ENCODE measurements at regions not wholly inside any gene's neighbourhood (a gene's known extent, or its start where the extent isn't known, plus 50 kb on each side); places are given as distances from the start of the nearest gene placed in this dataset.
"Not testable (repeated sequence)": the region's sequence is repeated elsewhere in the genome, so short reads cannot be mapped to it uniquely, and the experiment has no call there.

DNA sequence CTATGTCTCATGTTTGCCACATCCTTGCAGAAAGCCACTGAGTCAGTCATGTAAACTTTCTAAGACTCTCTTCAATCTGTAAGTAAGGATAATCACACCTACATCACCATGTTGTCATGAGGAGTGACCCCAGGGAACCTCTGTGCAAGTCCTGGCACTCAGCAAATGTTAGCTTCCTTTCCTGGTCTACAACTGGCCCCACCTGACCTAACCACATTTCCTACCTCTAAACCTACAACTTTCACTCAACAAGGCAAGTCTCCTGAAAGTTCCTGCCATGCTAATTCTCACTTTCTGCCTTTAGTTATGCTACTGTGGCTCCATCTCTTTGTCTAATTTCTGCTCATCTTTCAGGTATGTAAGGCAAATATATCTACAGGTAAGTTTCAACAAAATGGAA is 72.3 kb upstream of the SEM1 start:
- H3K4me3 ChIP-seq (ENCODE audit: low read depth, low read length) = no peak overlapping the region
- TF ChIP-seq POLR2A (IDR thresholded peaks at IDR 0.05; ENCODE audit: extremely low read depth, insufficient read length) (no peak), MYC (IDR thresholded peaks at IDR 0.05; ENCODE audit: low read depth, low read length) (no peak)
- TF ChIP-seq, protein P1, sequence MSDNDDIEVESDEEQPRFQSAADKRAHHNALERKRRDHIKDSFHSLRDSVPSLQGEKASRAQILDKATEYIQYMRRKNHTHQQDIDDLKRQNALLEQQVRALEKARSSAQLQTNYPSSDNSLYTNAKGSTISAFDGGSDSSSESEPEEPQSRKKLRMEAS (IDR thresholded peaks at IDR 0.05; ENCODE audit: low read depth, low read length) = no peak
- TF ChIP-seq, protein P2, sequence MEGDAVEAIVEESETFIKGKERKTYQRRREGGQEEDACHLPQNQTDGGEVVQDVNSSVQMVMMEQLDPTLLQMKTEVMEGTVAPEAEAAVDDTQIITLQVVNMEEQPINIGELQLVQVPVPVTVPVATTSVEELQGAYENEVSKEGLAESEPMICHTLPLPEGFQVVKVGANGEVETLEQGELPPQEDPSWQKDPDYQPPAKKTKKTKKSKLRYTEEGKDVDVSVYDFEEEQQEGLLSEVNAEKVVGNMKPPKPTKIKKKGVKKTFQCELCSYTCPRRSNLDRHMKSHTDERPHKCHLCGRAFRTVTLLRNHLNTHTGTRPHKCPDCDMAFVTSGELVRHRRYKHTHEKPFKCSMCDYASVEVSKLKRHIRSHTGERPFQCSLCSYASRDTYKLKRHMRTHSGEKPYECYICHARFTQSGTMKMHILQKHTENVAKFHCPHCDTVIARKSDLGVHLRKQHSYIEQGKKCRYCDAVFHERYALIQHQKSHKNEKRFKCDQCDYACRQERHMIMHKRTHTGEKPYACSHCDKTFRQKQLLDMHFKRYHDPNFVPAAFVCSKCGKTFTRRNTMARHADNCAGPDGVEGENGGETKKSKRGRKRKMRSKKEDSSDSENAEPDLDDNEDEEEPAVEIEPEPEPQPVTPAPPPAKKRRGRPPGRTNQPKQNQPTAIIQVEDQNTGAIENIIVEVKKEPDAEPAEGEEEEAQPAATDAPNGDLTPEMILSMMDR (IDR thresholded peaks at IDR 0.05; ENCODE audit: low read depth, low read length) = no peak
- DNase-seq (ENCODE audit: low read depth) = no peak

DNA sequence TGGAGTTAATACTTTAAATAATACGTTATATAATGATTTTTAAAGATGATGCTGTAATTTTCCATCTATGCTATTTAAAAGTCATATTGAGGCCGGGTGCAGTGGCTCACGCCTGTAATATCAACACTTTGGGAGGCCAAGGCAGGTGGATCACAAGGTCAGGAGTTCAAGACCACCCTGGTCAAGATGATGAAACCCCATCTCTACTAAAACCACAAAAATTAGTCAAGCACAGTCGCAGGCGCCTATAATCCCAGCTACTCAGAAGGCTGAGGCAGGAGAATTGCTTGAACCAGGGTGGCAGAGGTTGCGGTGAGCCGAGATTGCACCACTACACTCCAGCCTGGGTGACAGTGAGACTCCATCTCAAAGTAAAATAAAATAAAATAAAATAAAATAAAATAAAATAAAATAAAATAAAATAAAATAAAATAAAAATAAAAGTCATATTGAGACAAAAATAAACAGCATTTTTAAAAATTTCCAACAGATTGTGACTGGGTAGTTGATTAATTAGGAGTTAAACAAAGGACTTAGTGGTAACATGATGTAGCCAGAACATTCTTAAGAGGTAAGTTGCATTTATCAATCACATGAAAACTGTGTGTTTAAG is 73.1 kb upstream of the SEM1 start:
- not testable (repeated sequence) for H3K4me3 ChIP-seq (ENCODE audit: low read depth, low read length); DNase-seq (ENCODE audit: low read depth)

DNA sequence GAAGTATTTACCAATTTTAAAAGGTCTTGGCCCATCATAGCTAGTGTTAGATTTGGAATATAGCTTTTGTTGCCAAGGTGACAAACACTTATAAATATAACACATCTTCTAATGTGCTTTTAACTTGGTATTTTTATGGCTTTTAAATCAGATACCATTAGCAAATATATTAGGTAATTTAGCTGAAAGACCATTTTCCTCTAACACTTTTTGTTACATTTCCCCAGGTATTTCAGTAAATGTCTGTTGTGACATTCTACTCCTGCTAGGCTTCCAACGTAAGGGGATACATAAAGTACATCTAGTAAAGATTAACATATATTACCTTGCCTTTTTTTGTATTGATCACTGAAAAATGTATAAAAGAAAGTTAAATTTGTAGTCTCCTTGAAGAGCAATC is 75.0 kb upstream of the SEM1 start:
- no peak for TF ChIP-seq MYC (IDR thresholded peaks at IDR 0.05; ENCODE audit: low read depth, low read length)
- H3K4me3 ChIP-seq (ENCODE audit: low read depth, low read length) = no peak overlapping the region
- DNase-seq (ENCODE audit: low read depth) = no peak

DNA sequence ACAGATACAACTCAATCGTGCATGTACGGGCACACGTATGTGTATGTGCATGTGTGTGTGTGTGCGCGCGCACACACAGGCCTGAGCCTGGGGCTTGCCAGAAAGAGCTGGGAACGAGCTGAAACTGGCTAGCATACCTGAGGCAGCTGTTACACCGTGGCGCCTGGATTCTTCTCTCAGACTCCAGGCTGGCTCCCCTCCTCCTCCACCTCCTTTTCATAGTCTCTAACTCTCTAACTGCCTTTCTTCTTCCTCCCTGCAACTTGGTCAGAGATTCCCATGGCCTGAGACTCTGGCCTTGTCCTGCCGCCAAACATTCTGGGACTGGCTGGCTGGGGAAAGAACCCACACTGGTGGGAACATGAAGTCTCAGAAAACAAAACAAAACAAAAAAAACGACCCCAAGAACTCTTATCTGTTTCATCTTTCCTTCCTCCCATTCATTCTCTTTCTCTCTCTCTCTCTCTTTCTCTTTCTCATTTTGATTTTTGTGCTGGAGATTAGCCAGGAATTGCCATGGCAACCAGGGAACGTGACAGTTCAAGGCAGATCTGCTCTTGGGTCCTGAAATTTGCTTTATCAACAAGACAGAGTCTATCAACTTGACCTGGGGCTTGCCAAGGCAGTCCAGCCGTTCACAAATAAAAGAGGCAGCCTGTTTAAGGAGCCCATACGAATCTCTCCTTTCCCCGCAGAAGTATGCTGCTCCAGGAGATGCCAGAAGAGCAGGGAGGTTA is 76.8 kb upstream of the SEM1 start:
- H3K4me3 ChIP-seq (ENCODE audit: low read depth, low read length) = no peak overlapping the region
- DNase-seq (ENCODE audit: low read depth) = no peak
- TF ChIP-seq, protein P1 (IDR thresholded peaks at IDR 0.05; ENCODE audit: low read depth, low read length) = no peak
- TF ChIP-seq, protein P2 (IDR thresholded peaks at IDR 0.05; ENCODE audit: low read depth, low read length) = no peak
- no peak for TF ChIP-seq MYC (IDR thresholded peaks at IDR 0.05; ENCODE audit: low read depth, low read length)
- no peak for TF ChIP-seq POLR2A (IDR thresholded peaks at IDR 0.05; ENCODE audit: extremely low read depth, insufficient read length)

DNA sequence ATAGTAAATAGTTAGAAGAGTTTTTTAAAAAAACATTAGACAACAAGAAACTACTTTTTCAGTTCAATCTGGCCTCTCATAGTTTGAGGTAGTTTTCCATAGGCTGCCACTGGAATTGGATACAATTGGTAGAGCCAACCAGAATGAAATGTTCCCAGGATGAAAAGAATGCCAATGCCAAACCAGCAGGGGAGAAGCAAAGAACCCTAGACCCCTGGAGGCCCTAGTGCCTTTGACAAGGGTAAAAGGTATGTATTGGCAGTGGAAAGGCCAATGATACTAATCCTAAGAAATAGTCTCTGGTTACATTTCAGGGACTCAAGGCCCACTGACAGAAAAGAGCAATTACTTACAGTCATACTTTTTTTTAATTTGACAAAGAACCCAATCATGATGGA is 77.4 kb upstream of the SEM1 start:
- no peak overlapping the region for H3K4me3 ChIP-seq (ENCODE audit: low read depth, low read length)
- TF ChIP-seq, protein P1 (IDR thresholded peaks at IDR 0.05; ENCODE audit: low read depth, low read length) = no peak
- no peak for TF ChIP-seq MYC (IDR thresholded peaks at IDR 0.05; ENCODE audit: low read depth, low read length)
- no peak for TF ChIP-seq POLR2A (IDR thresholded peaks at IDR 0.05; ENCODE audit: extremely low read depth, insufficient read length)
- TF ChIP-seq, protein P2 (IDR thresholded peaks at IDR 0.05; ENCODE audit: low read depth, low read length) = no peak
- no peak for DNase-seq (ENCODE audit: low read depth)

DNA sequence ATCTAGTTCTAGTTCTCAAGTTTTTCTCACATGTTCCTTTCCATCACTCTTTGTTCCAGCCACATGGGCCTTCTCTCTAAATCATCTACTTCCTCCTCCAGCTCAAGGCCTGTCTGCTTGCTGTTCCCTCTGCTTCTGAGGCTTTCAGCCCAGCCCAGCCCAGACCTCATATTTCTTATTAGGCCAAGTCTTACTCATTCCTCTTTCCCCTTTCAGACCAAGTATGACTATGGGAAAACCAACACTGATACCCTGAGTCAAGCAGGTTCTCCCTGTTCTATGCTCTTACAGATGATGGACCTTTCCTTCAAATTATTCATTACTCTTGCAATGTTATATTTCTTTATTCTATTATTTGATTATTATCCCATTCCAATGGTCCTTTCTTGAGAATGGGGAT is 80.3 kb upstream of the SEM1 start:
- no peak for DNase-seq (ENCODE audit: low read depth)
- no peak for TF ChIP-seq POLR2A (IDR thresholded peaks at IDR 0.05; ENCODE audit: extremely low read depth, insufficient read length)
- TF ChIP-seq, protein P2 (IDR thresholded peaks at IDR 0.05; ENCODE audit: low read depth, low read length) = no peak
- TF ChIP-seq, protein P1 (IDR thresholded peaks at IDR 0.05; ENCODE audit: low read depth, low read length) = no peak
- no peak for TF ChIP-seq MYC (IDR thresholded peaks at IDR 0.05; ENCODE audit: low read depth, low read length)
- H3K4me3 ChIP-seq (ENCODE audit: low read depth, low read length) = no peak overlapping the region

DNA sequence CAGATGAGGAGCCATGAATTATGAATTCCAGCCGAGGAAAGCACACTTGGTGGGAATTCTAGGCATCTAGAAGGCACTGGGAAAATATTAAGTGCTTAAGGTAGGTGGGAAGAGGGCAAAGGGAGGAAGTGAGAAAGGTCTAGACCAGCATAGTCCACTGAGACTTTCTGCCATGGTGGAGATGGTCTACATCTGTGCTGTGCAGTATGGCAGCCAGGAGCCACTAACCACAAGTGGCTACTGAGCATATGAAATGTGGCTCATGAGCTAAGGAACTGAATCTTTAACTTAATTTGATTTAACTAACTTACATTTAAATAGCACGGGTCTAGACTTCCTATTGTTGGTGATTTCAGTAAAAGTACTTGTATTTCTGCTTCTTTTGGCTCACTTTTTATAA is 82.5 kb upstream of the SEM1 start:
- TF ChIP-seq, protein P1 (IDR thresholded peaks at IDR 0.05; ENCODE audit: low read depth, low read length) = no peak
- TF ChIP-seq, protein P2 (IDR thresholded peaks at IDR 0.05; ENCODE audit: low read depth, low read length) = no peak
- TF ChIP-seq POLR2A (IDR thresholded peaks at IDR 0.05; ENCODE audit: extremely low read depth, insufficient read length) (no peak), MYC (IDR thresholded peaks at IDR 0.05; ENCODE audit: low read depth, low read length) (no peak)
- no peak for DNase-seq (ENCODE audit: low read depth)
- H3K4me3 ChIP-seq (ENCODE audit: low read depth, low read length) = no peak overlapping the region

Data from NB4 (cell line).